SK-N-SH (cell line): ENCODE measurements at regions not wholly inside any gene's neighbourhood (a gene's known extent, or its start where the extent isn't known, plus 50 kb on each side); places are given as distances from the start of the nearest gene placed in this dataset.

Experiments
- CTCF ChIA-PET: fragments of 300-600, 350-600 bp; formaldehyde crosslinking; extraction: SDS; loops from one replicate; lab custom pipeline; 2021; lab: Yijun Ruan, JAX
- POLR2A ChIA-PET: fragments of 350-600 bp; sonication (Branson Sonifier 250); formaldehyde crosslinking; extraction: SDS; loops from one replicate; lab custom pipeline; 2020; ENCODE audit warnings: antibody characterized with exemption, inconsistent platforms; lab: Yijun Ruan, JAX
- DNase-seq: peaks from one replicate; pipeline ENCODE4 v3.0.0; 2012
- H2AFZ ChIP-seq: fragments of 200-600 bp; sonication (generic); 2 replicates; pipeline ENCODE4 v1.8.1; 2016; ENCODE audit warnings: antibody characterized with exemption, mild to moderate bottlenecking, low read depth
- H3F3A ChIP-seq: fragments of 200-600 bp; sonication (generic); replicated peaks from 2 replicates; pipeline ENCODE3; 2016; ENCODE audit warnings: antibody characterized with exemption, mild to moderate bottlenecking; ENCODE audit not compliant: insufficient read depth
- H3K27ac ChIP-seq, 2 experiments: fragments of 200-500 bp in 1 of 2; fragments of 200-600 bp in 1 of 2; sonication (Bioruptor generic) in 1 of 2; sonication (generic), shearing (Covaris generic) in 1 of 2; 2 replicates each; pipeline versions ENCODE4 v1.5.1 to v1.6.1; 2014 to 2016; ENCODE audit warnings: low read depth in 2 of 2, inconsistent platforms in 1 of 2, low read length in 1 of 2, mild to moderate bottlenecking in 1 of 2, mixed read lengths in 1 of 2
- H3K27me3 ChIP-seq: fragments of 200-600 bp; sonication (generic), shearing (Covaris generic); 2 replicates; pipeline ENCODE4 v1.6.1; 2016; ENCODE audit warnings: mixed run types; ENCODE audit not compliant: insufficient read depth
- H3K36me3 ChIP-seq, 2 experiments: fragments of 200-500 bp in 1 of 2; fragments of 200-600 bp in 1 of 2; sonication (Bioruptor generic) in 1 of 2; sonication (generic) in 1 of 2; replicated peaks in 1 of 2; 2 replicates each; pipeline versions ENCODE3 to v1.5.1; 2014 to 2016; ENCODE audit warnings: low read length in 1 of 2, mild to moderate bottlenecking in 1 of 2; ENCODE audit not compliant: insufficient read depth in 2 of 2, control insufficient read depth in 1 of 2
- H3K4me1 ChIP-seq, 2 experiments: fragments of 200-500 bp in 1 of 2; fragments of 200-600 bp in 1 of 2; sonication (Bioruptor generic) in 1 of 2; sonication (generic), shearing (Covaris generic) in 1 of 2; 2 replicates each; pipeline versions ENCODE4 v1.5.1 to v1.6.1; 2014 to 2016; ENCODE audit warnings: low read depth in 1 of 2, low read length in 1 of 2, mixed run types in 1 of 2; ENCODE audit not compliant: insufficient read depth in 2 of 2, control insufficient read depth in 1 of 2
- H3K4me2 ChIP-seq: fragments of 200-600 bp; sonication (generic), shearing (Covaris generic); 2 replicates; pipeline ENCODE4 v1.6.1; 2017; ENCODE audit warnings: mixed run types
- H3K4me3 ChIP-seq, 2 experiments: fragments of 200-500 bp in 1 of 2; fragments of 200-600 bp in 1 of 2; sonication (Bioruptor generic) in 1 of 2; sonication (generic), shearing (Covaris generic) in 1 of 2; 2 replicates each; pipeline versions ENCODE4 v1.5.1 to v1.8.1; 2014 to 2016; ENCODE audit warnings: low read depth in 2 of 2, inconsistent platforms in 1 of 2, low read length in 1 of 2, mild to moderate bottlenecking in 1 of 2, mixed read lengths in 1 of 2, moderate library complexity in 1 of 2
- H3K79me2 ChIP-seq: fragments of 200-600 bp; sonication (generic); 2 replicates; pipeline ENCODE4 v1.8.1; 2017; ENCODE audit warnings: mild to moderate bottlenecking; ENCODE audit not compliant: insufficient read depth
- H3K9ac ChIP-seq: fragments of 200-600 bp; sonication (generic); 2 replicates; pipeline ENCODE4 v1.6.1; 2017; ENCODE audit warnings: mixed run types
- H3K9me2 ChIP-seq: fragments of 200-600 bp; sonication (generic); 2 replicates; pipeline ENCODE4 v1.6.1; 2017; ENCODE audit warnings: mixed run types
- H3K9me3 ChIP-seq: fragments of 200-600 bp; sonication (generic); 2 replicates; pipeline ENCODE4 v1.6.1; 2017; ENCODE audit warnings: mixed run types, mild to moderate bottlenecking, moderate library complexity
- H4K20me1 ChIP-seq: fragments of 200-600 bp; sonication (generic); 2 replicates; pipeline ENCODE4 v1.6.1; 2017; ENCODE audit warnings: mild to moderate bottlenecking, mixed run types; ENCODE audit not compliant: insufficient read depth
- CHD2 ChIP-seq: fragments of 150-350 bp; IDR thresholded peaks from 2 replicates; pipeline ENCODE4 v1.6.1; 2018; ENCODE audit warnings: low read length; ENCODE audit not compliant: partially characterized antibody
- ELF1 ChIP-seq: IDR thresholded peaks from 2 replicates; pipeline ENCODE4 v1.4.0; 2012
- FOXJ3 ChIP-seq: sonication (generic); formaldehyde crosslinking; IDR thresholded peaks from 2 replicates; pipeline ENCODE4 v1.5.1; 2020; ENCODE audit warnings: mild to moderate bottlenecking, missing genetic modification reagents
- FOXM1 ChIP-seq: IDR thresholded peaks from 2 replicates; pipeline ENCODE4 v1.4.0; 2012; ENCODE audit warnings: low read depth, mild to moderate bottlenecking
- GABPA ChIP-seq: IDR thresholded peaks from 2 replicates; pipeline ENCODE4 v1.4.0; 2012; ENCODE audit warnings: low read depth, mild to moderate bottlenecking
- GATA2 ChIP-seq: sonication (generic); formaldehyde crosslinking; IDR thresholded peaks from 2 replicates; pipeline ENCODE4 v1.5.0; 2020; ENCODE audit warnings: mild to moderate bottlenecking, missing genetic modification reagents
- JUND ChIP-seq: IDR thresholded peaks from 2 replicates; pipeline ENCODE4 v1.4.0; 2012
- NFIC ChIP-seq: IDR thresholded peaks from 2 replicates; pipeline ENCODE4 v1.4.0; 2012; ENCODE audit warnings: borderline replicate concordance
- NRF1 ChIP-seq: IDR thresholded peaks from 2 replicates; pipeline ENCODE4 v1.6.1; 2012; ENCODE audit warnings: low read depth, mild to moderate bottlenecking, low read length
- RXRA ChIP-seq: IDR thresholded peaks from 2 replicates; pipeline ENCODE4 v1.4.0; 2012; ENCODE audit warnings: low read depth, mild to moderate bottlenecking, borderline replicate concordance
- SMC3 ChIP-seq: IDR thresholded peaks from 2 replicates; pipeline ENCODE4 v1.6.1; 2012; ENCODE audit warnings: low read depth, low read length, improper control_type of control experiment
- TCF12 ChIP-seq: IDR thresholded peaks from 2 replicates; pipeline ENCODE4 v1.4.0; 2012
- TEAD4 ChIP-seq: IDR thresholded peaks from 2 replicates; pipeline ENCODE4 v1.4.0; 2012; ENCODE audit warnings: mild to moderate bottlenecking, borderline replicate concordance; ENCODE audit not compliant: insufficient read depth
- YY1 ChIP-seq: IDR thresholded peaks from 2 replicates; pipeline ENCODE4 v1.4.0; 2012; ENCODE audit warnings: low read depth, mild to moderate bottlenecking
- WGBS: methylation state at CpG from one replicate; pipeline ENCODE4 v1.1.6; 2017; ENCODE audit warnings: low lambda C conversion rate; 5-methylcytosine and 5-hydroxymethylcytosine counted together
- TF ChIP-seq, protein P1 (sequence below): IDR thresholded peaks from 2 replicates; pipeline ENCODE4 v1.6.1; 2012; ENCODE audit warnings: mild to moderate bottlenecking, low read depth, low read length, moderate library complexity
- TF ChIP-seq, protein P2 (sequence below): fragments of 150-350 bp; IDR thresholded peaks from 2 replicates; pipeline ENCODE4 v1.6.1; 2016; ENCODE audit warnings: mild to moderate bottlenecking, low read depth, low read length
- TF ChIP-seq, protein P3 (sequence below): IDR thresholded peaks from 2 replicates; pipeline ENCODE4 v1.4.0; 2012; ENCODE audit warnings: low read depth, borderline replicate concordance
- TF ChIP-seq, protein P4 (sequence below): fragments of 200-600 bp; sonication (generic); IDR thresholded peaks from 2 replicates; pipeline ENCODE4 v1.6.1; 2017; ENCODE audit warnings: antibody characterized with exemption, mild to moderate bottlenecking, moderate library complexity

DNA sequence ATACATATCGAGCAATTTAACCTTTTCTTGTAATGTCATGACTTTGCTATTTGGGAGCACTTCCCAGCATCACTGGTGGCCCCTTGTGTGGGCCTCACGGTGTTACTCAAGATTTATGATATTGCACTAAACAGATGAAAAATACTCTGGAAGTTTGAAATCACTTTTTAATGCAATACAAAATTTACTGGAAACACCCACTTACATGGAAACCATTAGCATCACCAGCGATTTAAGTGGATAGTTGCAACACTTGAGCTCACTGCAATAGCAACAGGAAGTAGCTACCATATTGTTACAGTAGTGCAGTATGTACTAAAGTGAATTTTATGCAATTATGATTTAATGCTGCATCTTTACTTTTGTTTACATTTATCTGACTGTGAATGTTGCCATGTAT lies 184.4 kb downstream of the MDFIC start:
- Histone ChIP-seq H3K4me1 (no peaks in the 10 kb centered on the region), H2AFZ (no peak overlapping the region), H3K4me2 (no peak overlapping the region)
- WGBS, result 5% methylated on average over 3 of the region's 3 CpGs
- no peak for TF ChIP-seq FOXM1
- TF ChIP-seq, protein P1, sequence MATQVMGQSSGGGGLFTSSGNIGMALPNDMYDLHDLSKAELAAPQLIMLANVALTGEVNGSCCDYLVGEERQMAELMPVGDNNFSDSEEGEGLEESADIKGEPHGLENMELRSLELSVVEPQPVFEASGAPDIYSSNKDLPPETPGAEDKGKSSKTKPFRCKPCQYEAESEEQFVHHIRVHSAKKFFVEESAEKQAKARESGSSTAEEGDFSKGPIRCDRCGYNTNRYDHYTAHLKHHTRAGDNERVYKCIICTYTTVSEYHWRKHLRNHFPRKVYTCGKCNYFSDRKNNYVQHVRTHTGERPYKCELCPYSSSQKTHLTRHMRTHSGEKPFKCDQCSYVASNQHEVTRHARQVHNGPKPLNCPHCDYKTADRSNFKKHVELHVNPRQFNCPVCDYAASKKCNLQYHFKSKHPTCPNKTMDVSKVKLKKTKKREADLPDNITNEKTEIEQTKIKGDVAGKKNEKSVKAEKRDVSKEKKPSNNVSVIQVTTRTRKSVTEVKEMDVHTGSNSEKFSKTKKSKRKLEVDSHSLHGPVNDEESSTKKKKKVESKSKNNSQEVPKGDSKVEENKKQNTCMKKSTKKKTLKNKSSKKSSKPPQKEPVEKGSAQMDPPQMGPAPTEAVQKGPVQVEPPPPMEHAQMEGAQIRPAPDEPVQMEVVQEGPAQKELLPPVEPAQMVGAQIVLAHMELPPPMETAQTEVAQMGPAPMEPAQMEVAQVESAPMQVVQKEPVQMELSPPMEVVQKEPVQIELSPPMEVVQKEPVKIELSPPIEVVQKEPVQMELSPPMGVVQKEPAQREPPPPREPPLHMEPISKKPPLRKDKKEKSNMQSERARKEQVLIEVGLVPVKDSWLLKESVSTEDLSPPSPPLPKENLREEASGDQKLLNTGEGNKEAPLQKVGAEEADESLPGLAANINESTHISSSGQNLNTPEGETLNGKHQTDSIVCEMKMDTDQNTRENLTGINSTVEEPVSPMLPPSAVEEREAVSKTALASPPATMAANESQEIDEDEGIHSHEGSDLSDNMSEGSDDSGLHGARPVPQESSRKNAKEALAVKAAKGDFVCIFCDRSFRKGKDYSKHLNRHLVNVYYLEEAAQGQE, result no peak
- TF ChIP-seq, all 33 proteins: peak for 0
- no peaks in the 10 kb centered on the region for H3K27me3 ChIP-seq
- no peaks in the 10 kb centered on the region for H3K79me2 ChIP-seq
- no peaks in the 10 kb centered on the region for H3K36me3 ChIP-seq
- ChIA-PET POLR2A (no interaction called here), CTCF (no interaction called here)
- no peak for DNase-seq
- H3K4me3 ChIP-seq, result no peak overlapping the region
- H4K20me1 ChIP-seq, result no peaks in the 10 kb centered on the region
- H3K9ac ChIP-seq, result no peak overlapping the region
- H3K27ac ChIP-seq, result no peak overlapping the region
- no peaks in the 10 kb centered on the region for H3F3A ChIP-seq
- H3K9me3 ChIP-seq, result no peaks in the 10 kb centered on the region
- no peaks in the 10 kb centered on the region for H3K9me2 ChIP-seq

DNA sequence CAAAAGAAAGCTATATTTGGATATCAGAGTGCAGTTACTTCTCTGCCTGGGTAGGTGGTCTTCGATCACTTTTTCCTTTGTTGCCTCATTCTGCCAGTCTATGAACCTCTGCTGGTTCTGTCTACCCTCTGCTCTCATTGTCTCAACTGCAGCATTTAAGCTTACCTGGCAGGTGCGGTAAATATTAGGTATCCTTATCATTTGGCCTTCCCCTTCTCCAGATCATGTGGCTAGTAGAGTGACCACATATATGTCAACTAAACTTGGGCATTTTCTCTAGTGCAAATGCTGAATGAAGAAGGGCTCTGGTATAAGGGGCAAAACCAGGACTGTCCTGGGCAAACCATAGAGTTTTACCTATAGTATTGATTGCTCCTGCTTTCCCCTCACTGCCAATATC lies 180.8 kb downstream of the MDFIC start:
- no peaks in the 10 kb centered on the region for H4K20me1 ChIP-seq
- no peaks in the 10 kb centered on the region for H3K27me3 ChIP-seq
- H3K79me2 ChIP-seq, result no peaks in the 10 kb centered on the region
- H3K9me3 ChIP-seq, result no peaks in the 10 kb centered on the region
- no peaks in the 10 kb centered on the region for H3K36me3 ChIP-seq
- no peaks in the 10 kb centered on the region for H3F3A ChIP-seq
- WGBS, result 7% methylated on average over 2 of the region's 2 CpGs
- ChIA-PET CTCF (no interaction called here), POLR2A (no interaction called here)
- no peak overlapping the region for H3K4me3 ChIP-seq
- no peaks in the 10 kb centered on the region for H3K4me1 ChIP-seq
- TF ChIP-seq FOXJ3 (CRISPR knock-in tag) (no peak), ELF1 (no peak), CHD2 (no peak), TEAD4 (no peak)
- H3K9ac ChIP-seq, result no peak overlapping the region
- H3K4me2 ChIP-seq, result no peak overlapping the region
- no peak overlapping the region for H2AFZ ChIP-seq
- no peak for DNase-seq
- no peak overlapping the region for H3K27ac ChIP-seq
- H3K9me2 ChIP-seq, result no peaks in the 10 kb centered on the region

DNA sequence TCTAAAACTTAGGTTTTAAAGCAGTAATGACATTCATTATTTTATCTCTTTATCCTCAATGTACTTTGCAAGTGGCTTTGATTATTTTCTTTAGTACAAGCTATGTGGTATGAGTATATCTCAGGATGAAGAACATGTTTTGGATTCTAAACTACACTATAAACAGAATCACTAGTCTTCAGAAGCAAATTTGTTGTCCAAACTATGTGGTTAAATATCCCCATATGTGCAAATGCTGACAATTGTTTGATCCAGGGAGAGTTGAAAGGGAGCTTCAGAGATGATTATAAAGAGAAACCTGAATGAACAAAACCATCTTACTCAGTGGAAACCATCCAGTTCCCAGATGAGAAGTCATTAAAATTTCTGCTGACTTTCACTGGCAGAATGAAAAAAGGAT lies 179.3 kb downstream of the MDFIC start:
- DNase-seq, result no peak
- Histone ChIP-seq H3K4me1 (no peaks in the 10 kb centered on the region), H3K9me2 (no peaks in the 10 kb centered on the region), H3F3A (no peaks in the 10 kb centered on the region), H3K27me3 (no peaks in the 10 kb centered on the region), H4K20me1 (no peaks in the 10 kb centered on the region), H3K36me3 (no peaks in the 10 kb centered on the region), H3K9ac (no peak overlapping the region), H2AFZ (no peak overlapping the region), H3K4me3 (no peak overlapping the region), H3K27ac (no peak overlapping the region), H3K4me2 (no peak overlapping the region), H3K79me2 (no peaks in the 10 kb centered on the region), H3K9me3 (no peaks in the 10 kb centered on the region)
- CTCF ChIA-PET, result no interaction called here
- POLR2A ChIA-PET, result no interaction called here
- no peak for TF ChIP-seq NRF1
- TF ChIP-seq NFIC, result no peak
- TF ChIP-seq YY1, result no peak
- TF ChIP-seq, protein P2, sequence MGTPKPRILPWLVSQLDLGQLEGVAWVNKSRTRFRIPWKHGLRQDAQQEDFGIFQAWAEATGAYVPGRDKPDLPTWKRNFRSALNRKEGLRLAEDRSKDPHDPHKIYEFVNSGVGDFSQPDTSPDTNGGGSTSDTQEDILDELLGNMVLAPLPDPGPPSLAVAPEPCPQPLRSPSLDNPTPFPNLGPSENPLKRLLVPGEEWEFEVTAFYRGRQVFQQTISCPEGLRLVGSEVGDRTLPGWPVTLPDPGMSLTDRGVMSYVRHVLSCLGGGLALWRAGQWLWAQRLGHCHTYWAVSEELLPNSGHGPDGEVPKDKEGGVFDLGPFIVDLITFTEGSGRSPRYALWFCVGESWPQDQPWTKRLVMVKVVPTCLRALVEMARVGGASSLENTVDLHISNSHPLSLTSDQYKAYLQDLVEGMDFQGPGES, result no peak
- TF ChIP-seq GATA2 (CRISPR knock-in tag), result no peak
- no peak for TF ChIP-seq RXRA
- no peak for TF ChIP-seq TCF12
- no peak for TF ChIP-seq TEAD4
- no peak for TF ChIP-seq JUND
- TF ChIP-seq, protein P3, sequence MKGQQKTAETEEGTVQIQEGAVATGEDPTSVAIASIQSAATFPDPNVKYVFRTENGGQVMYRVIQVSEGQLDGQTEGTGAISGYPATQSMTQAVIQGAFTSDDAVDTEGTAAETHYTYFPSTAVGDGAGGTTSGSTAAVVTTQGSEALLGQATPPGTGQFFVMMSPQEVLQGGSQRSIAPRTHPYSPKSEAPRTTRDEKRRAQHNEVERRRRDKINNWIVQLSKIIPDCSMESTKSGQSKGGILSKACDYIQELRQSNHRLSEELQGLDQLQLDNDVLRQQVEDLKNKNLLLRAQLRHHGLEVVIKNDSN, result no peak
- TF ChIP-seq, protein P4, sequence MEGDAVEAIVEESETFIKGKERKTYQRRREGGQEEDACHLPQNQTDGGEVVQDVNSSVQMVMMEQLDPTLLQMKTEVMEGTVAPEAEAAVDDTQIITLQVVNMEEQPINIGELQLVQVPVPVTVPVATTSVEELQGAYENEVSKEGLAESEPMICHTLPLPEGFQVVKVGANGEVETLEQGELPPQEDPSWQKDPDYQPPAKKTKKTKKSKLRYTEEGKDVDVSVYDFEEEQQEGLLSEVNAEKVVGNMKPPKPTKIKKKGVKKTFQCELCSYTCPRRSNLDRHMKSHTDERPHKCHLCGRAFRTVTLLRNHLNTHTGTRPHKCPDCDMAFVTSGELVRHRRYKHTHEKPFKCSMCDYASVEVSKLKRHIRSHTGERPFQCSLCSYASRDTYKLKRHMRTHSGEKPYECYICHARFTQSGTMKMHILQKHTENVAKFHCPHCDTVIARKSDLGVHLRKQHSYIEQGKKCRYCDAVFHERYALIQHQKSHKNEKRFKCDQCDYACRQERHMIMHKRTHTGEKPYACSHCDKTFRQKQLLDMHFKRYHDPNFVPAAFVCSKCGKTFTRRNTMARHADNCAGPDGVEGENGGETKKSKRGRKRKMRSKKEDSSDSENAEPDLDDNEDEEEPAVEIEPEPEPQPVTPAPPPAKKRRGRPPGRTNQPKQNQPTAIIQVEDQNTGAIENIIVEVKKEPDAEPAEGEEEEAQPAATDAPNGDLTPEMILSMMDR, result no peak
- TF ChIP-seq ELF1, result no peak
- TF ChIP-seq SMC3, result no peak
- no peak for TF ChIP-seq GABPA
